Ishikawa (cell line): ENCODE measurements at regions not wholly inside any gene's neighbourhood (a gene's known extent, or its start where the extent isn't known, plus 50 kb on each side); places are given as distances from the start of the nearest gene placed in this dataset.

Experiments
- CREB1 ChIP-seq: IDR thresholded peaks from 2 replicates; pipeline ENCODE4 v1.6.1; 2012; ENCODE audit warnings: low read depth
- EGR1 ChIP-seq: IDR thresholded peaks from 2 replicates; pipeline ENCODE4 v1.6.1; 2012
- EP300 ChIP-seq: IDR thresholded peaks from 2 replicates; pipeline ENCODE4 v1.6.1; 2012; ENCODE audit warnings: borderline replicate concordance
- NFIC ChIP-seq: IDR thresholded peaks from 2 replicates; pipeline ENCODE4 v1.6.1; 2012
- RAD21 ChIP-seq: IDR thresholded peaks from 2 replicates; pipeline ENCODE4 v1.6.1; 2012; ENCODE audit warnings: low read depth
- REST ChIP-seq: IDR thresholded peaks from 2 replicates; pipeline ENCODE4 v1.6.1; 2012; ENCODE audit warnings: low read depth, mild to moderate bottlenecking
- TAF1 ChIP-seq: IDR thresholded peaks from 2 replicates; pipeline ENCODE4 v1.6.1; 2012; ENCODE audit warnings: low read depth, mild to moderate bottlenecking
- TCF12 ChIP-seq: IDR thresholded peaks from 2 replicates; pipeline ENCODE4 v1.6.1; 2012; ENCODE audit warnings: low read depth
- YY1 ChIP-seq: IDR thresholded peaks from 2 replicates; pipeline ENCODE4 v1.6.1; 2012; ENCODE audit warnings: low read depth

GRCh38 chr2:128568106-128568505 is 249.4 kb upstream of the HS6ST1 start:
- TF ChIP-seq TCF12 = no peak
- TF ChIP-seq NFIC = no peak
- TF ChIP-seq EGR1 = no peak
- no peak for TF ChIP-seq EP300
- no peak for TF ChIP-seq YY1
- TF ChIP-seq TAF1 = no peak
- no peak for TF ChIP-seq REST
- no peak for TF ChIP-seq RAD21
- no peak for TF ChIP-seq CREB1
